ENCODE measurements at regions not wholly inside any gene's neighbourhood (a gene's known extent, or its start where the extent isn't known, plus 50 kb on each side); places are given as distances from the start of the nearest gene placed in this dataset.

- H3K27me3 Mint-ChIP-seq = no peaks in the 10 kb centered on the region
- DNase-seq (ENCODE audit: low spot score, unreplicated experiment) = no peak
- no peaks in the 10 kb centered on the region for H3K9me3 Mint-ChIP-seq (ENCODE audit: low read depth)
- no peaks in the 10 kb centered on the region for H3K4me1 Mint-ChIP-seq (ENCODE audit: low read depth)
- no peak overlapping the region for H3K4me3 Mint-ChIP-seq (ENCODE audit: low read depth)
- H3K36me3 Mint-ChIP-seq (ENCODE audit: insufficient read depth) = no peaks in the 10 kb centered on the region
- H3K27ac Mint-ChIP-seq = no peak overlapping the region
- TF ChIP-seq CTCF (IDR thresholded peaks at IDR 0.05; ENCODE audit: unreplicated experiment) = no peak
Measured at GRCh38 chr6:93592417-93592816, 173.1 kb upstream of the EPHA7 start.

GRCh38 chr6:93586306-93586705, 166.9 kb upstream of the EPHA7 start:
- Mint-ChIP-seq H3K9me3 (ENCODE audit: low read depth) (no peaks in the 10 kb centered on the region), H3K4me1 (ENCODE audit: low read depth) (no peaks in the 10 kb centered on the region), H3K36me3 (ENCODE audit: insufficient read depth) (no peaks in the 10 kb centered on the region), H3K4me3 (ENCODE audit: low read depth) (no peak overlapping the region), H3K27ac (no peak overlapping the region), H3K27me3 (no peaks in the 10 kb centered on the region)
- TF ChIP-seq CTCF (IDR thresholded peaks at IDR 0.05; ENCODE audit: unreplicated experiment) = no peak
- DNase-seq (ENCODE audit: low spot score, unreplicated experiment) = no peak

GRCh38 chr6:93584300-93584699, 164.9 kb upstream of the EPHA7 start:
- Mint-ChIP-seq H3K27ac (no peak overlapping the region), H3K4me3 (ENCODE audit: low read depth) (no peak overlapping the region), H3K9me3 (ENCODE audit: low read depth) (no peaks in the 10 kb centered on the region), H3K4me1 (ENCODE audit: low read depth) (peaks cover 2% of the 10 kb centered on the region), H3K36me3 (ENCODE audit: insufficient read depth) (no peaks in the 10 kb centered on the region), H3K27me3 (no peaks in the 10 kb centered on the region)
- no peak for DNase-seq (ENCODE audit: low spot score, unreplicated experiment)
- TF ChIP-seq CTCF (IDR thresholded peaks at IDR 0.05; ENCODE audit: unreplicated experiment) = no peak

- Mint-ChIP-seq H3K4me3 (ENCODE audit: low read depth) (no peak overlapping the region), H3K27me3 (no peaks in the 10 kb centered on the region), H3K4me1 (ENCODE audit: low read depth) (peaks cover 2% of the 10 kb centered on the region), H3K36me3 (ENCODE audit: insufficient read depth) (no peaks in the 10 kb centered on the region), H3K9me3 (ENCODE audit: low read depth) (no peaks in the 10 kb centered on the region), H3K27ac (no peak overlapping the region)
- no peak for DNase-seq (ENCODE audit: low spot score, unreplicated experiment)
- TF ChIP-seq CTCF (IDR thresholded peaks at IDR 0.05; ENCODE audit: unreplicated experiment) = no peak
Measured at GRCh38 chr6:93581371-93581770, 162.0 kb upstream of the EPHA7 start.

- Mint-ChIP-seq H3K9me3 (ENCODE audit: low read depth) (no peaks in the 10 kb centered on the region), H3K4me3 (ENCODE audit: low read depth) (no peak overlapping the region), H3K27ac (no peak overlapping the region), H3K4me1 (ENCODE audit: low read depth) (peaks cover 2% of the 10 kb centered on the region), H3K27me3 (no peaks in the 10 kb centered on the region), H3K36me3 (ENCODE audit: insufficient read depth) (no peaks in the 10 kb centered on the region)
- DNase-seq (ENCODE audit: low spot score, unreplicated experiment) = no peak
- TF ChIP-seq CTCF (IDR thresholded peaks at IDR 0.05; ENCODE audit: unreplicated experiment) = no peak
Measured at GRCh38 chr6:93580446-93580845, 161.1 kb upstream of the EPHA7 start.

All from progenitor cell of endocrine pancreas (in vitro differentiated cells).